MG63 (cell line): ENCODE measurements at regions not wholly inside any gene's neighbourhood (a gene's known extent, or its start where the extent isn't known, plus 50 kb on each side); places are given as distances from the start of the nearest gene placed in this dataset.

ENCODE experiments used
- DNase-seq: peaks from one replicate; pipeline ENCODE4 v3.0.0-alpha.2; 2020
- H3K27me3 ChIP-seq: fragments of 250-450 bp; sonication (Bioruptor Pico); 2 replicates; pipeline ENCODE4 v1.5.1; 2020; ENCODE audit warnings: mild to moderate bottlenecking, moderate library complexity
- H3K36me3 ChIP-seq: fragments of 250-450 bp; sonication (Bioruptor Pico); 2 replicates; pipeline ENCODE4 v1.5.1; 2020; ENCODE audit warnings: mild to moderate bottlenecking, moderate library complexity
- H3K4me3 ChIP-seq: fragments of 250-450 bp; sonication (Bioruptor Pico); 2 replicates; pipeline ENCODE4 v1.5.1; 2020; ENCODE audit warnings: mild to moderate bottlenecking, moderate library complexity
- H3K9me3 ChIP-seq: fragments of 250-450 bp; sonication (Bioruptor Pico); 2 replicates; pipeline ENCODE4 v1.5.1; 2020; ENCODE audit warnings: mild to moderate bottlenecking, moderate library complexity

GRCh38 chr15:39304931-39305728, 275.7 kb upstream of the THBS1 start:
- Histone ChIP-seq H3K4me3 (no peak overlapping the region), H3K9me3 (peaks cover 4% of the 10 kb centered on the region), H3K36me3 (no peaks in the 10 kb centered on the region), H3K27me3 (no peaks in the 10 kb centered on the region)
- DNase-seq = no peak

GRCh38 chr15:39310633-39311032, 270.2 kb upstream of the THBS1 start:
- peaks cover 4% of the 10 kb centered on the region; the same call in 1 of the 2 replicates for H3K9me3 ChIP-seq
- DNase-seq = peak; percentile 5
- H3K4me3 ChIP-seq = no peak overlapping the region
- no peaks in the 10 kb centered on the region for H3K27me3 ChIP-seq
- no peaks in the 10 kb centered on the region for H3K36me3 ChIP-seq

GRCh38 chr15:39312984-39313383, 267.9 kb upstream of the THBS1 start:
- DNase-seq = no peak

GRCh38 chr15:39313467-39313866, 267.4 kb upstream of the THBS1 start:
- no peaks in the 10 kb centered on the region for H3K9me3 ChIP-seq
- no peaks in the 10 kb centered on the region for H3K27me3 ChIP-seq
- H3K36me3 ChIP-seq = no peaks in the 10 kb centered on the region
- H3K4me3 ChIP-seq = no peak overlapping the region
- DNase-seq = no peak

More at GRCh38 chr15:39312984-39313383, 267.9 kb upstream of the THBS1 start:
- Histone ChIP-seq H3K27me3 (no peaks in the 10 kb centered on the region), H3K9me3 (no peaks in the 10 kb centered on the region), H3K4me3 (no peak overlapping the region), H3K36me3 (no peaks in the 10 kb centered on the region)

GRCh38 chr15:39313881-39314280, 267.0 kb upstream of the THBS1 start:
- Histone ChIP-seq H3K9me3 (no peaks in the 10 kb centered on the region), H3K36me3 (no peaks in the 10 kb centered on the region), H3K27me3 (no peaks in the 10 kb centered on the region), H3K4me3 (no peak overlapping the region)
- no peak for DNase-seq

- Histone ChIP-seq H3K27me3 (no peaks in the 10 kb centered on the region), H3K36me3 (no peaks in the 10 kb centered on the region), H3K9me3 (peaks cover 8% of the 10 kb centered on the region), H3K4me3 (no peak overlapping the region)
- peak; percentile 59 for DNase-seq
These were observed 265.6 kb upstream of the THBS1 start for GRCh38 chr15:39315206-39315850.

- no peak overlapping the region for H3K4me3 ChIP-seq
- no peaks in the 10 kb centered on the region for H3K27me3 ChIP-seq
- DNase-seq = no peak
- peaks cover 9% of the 10 kb centered on the region for H3K9me3 ChIP-seq
- H3K36me3 ChIP-seq = no peaks in the 10 kb centered on the region
These were observed 263.7 kb upstream of the THBS1 start for GRCh38 chr15:39317225-39317624.

- Histone ChIP-seq H3K4me3 (no peak overlapping the region), H3K9me3 (peaks cover 9% of the 10 kb centered on the region), H3K27me3 (no peaks in the 10 kb centered on the region), H3K36me3 (no peaks in the 10 kb centered on the region)
- no peak for DNase-seq
These were observed 262.6 kb upstream of the THBS1 start for GRCh38 chr15:39318231-39318630.

GRCh38 chr15:39320355-39320754, 260.5 kb upstream of the THBS1 start:
- no peak for DNase-seq
- no peak overlapping the region for H3K4me3 ChIP-seq
- H3K36me3 ChIP-seq = no peaks in the 10 kb centered on the region

GRCh38 chr15:39320886-39321285, 260.0 kb upstream of the THBS1 start:
- Histone ChIP-seq H3K9me3 (peaks cover 9% of the 10 kb centered on the region), H3K27me3 (no peaks in the 10 kb centered on the region), H3K4me3 (no peak overlapping the region), H3K36me3 (no peaks in the 10 kb centered on the region)
- no peak for DNase-seq

More at GRCh38 chr15:39320355-39320754, 260.5 kb upstream of the THBS1 start:
- Histone ChIP-seq H3K9me3 (peaks cover 9% of the 10 kb centered on the region), H3K27me3 (no peaks in the 10 kb centered on the region)

GRCh38 chr15:39321977-39322376, 258.9 kb upstream of the THBS1 start:
- DNase-seq = no peak
- no peak overlapping the region for H3K4me3 ChIP-seq
- peaks cover 9% of the 10 kb centered on the region for H3K9me3 ChIP-seq
- H3K27me3 ChIP-seq = no peaks in the 10 kb centered on the region
- no peaks in the 10 kb centered on the region for H3K36me3 ChIP-seq

GRCh38 chr15:39323157-39323556, 257.7 kb upstream of the THBS1 start:
- H3K4me3 ChIP-seq = no peak overlapping the region
- no peaks in the 10 kb centered on the region for H3K36me3 ChIP-seq
- peaks cover 9% of the 10 kb centered on the region for H3K9me3 ChIP-seq
- DNase-seq = no peak
- H3K27me3 ChIP-seq = no peaks in the 10 kb centered on the region

- peaks cover 9% of the 10 kb centered on the region for H3K9me3 ChIP-seq
- H3K4me3 ChIP-seq = no peak overlapping the region
- no peaks in the 10 kb centered on the region for H3K36me3 ChIP-seq
- no peak for DNase-seq
- no peaks in the 10 kb centered on the region for H3K27me3 ChIP-seq
These were observed 257.2 kb upstream of the THBS1 start for GRCh38 chr15:39323706-39324105.

- H3K27me3 ChIP-seq = no peaks in the 10 kb centered on the region
- H3K4me3 ChIP-seq = no peak overlapping the region
- no peak for DNase-seq
- H3K36me3 ChIP-seq = no peaks in the 10 kb centered on the region
- no peaks in the 10 kb centered on the region for H3K9me3 ChIP-seq
These were observed 254.4 kb upstream of the THBS1 start for GRCh38 chr15:39326306-39326975.

- no peaks in the 10 kb centered on the region for H3K36me3 ChIP-seq
- no peak for DNase-seq
- H3K27me3 ChIP-seq = no peaks in the 10 kb centered on the region
- H3K4me3 ChIP-seq = no peak overlapping the region
- H3K9me3 ChIP-seq = no peaks in the 10 kb centered on the region
These were observed 253.7 kb upstream of the THBS1 start for GRCh38 chr15:39327005-39327730.

GRCh38 chr15:39330061-39330460, 250.8 kb upstream of the THBS1 start:
- H3K36me3 ChIP-seq = no peaks in the 10 kb centered on the region
- no peak overlapping the region for H3K4me3 ChIP-seq
- H3K9me3 ChIP-seq = no peaks in the 10 kb centered on the region
- DNase-seq = no peak
- no peaks in the 10 kb centered on the region for H3K27me3 ChIP-seq

- DNase-seq = peak; percentile 39
- no peaks in the 10 kb centered on the region for H3K36me3 ChIP-seq
- no peaks in the 10 kb centered on the region for H3K9me3 ChIP-seq
- no peaks in the 10 kb centered on the region for H3K27me3 ChIP-seq
- no peak overlapping the region for H3K4me3 ChIP-seq
These were observed 249.3 kb upstream of the THBS1 start for GRCh38 chr15:39331584-39331983.
